SK-N-SH (cell line): ENCODE measurements at regions not wholly inside any gene's neighbourhood (a gene's known extent, or its start where the extent isn't known, plus 50 kb on each side); places are given as distances from the start of the nearest gene placed in this dataset.

Experiments
- CTCF ChIA-PET: fragments of 300-600, 350-600 bp; formaldehyde crosslinking; extraction: SDS; loops from one replicate; lab custom pipeline; 2021; lab: Yijun Ruan, JAX
- POLR2A ChIA-PET: fragments of 350-600 bp; sonication (Branson Sonifier 250); formaldehyde crosslinking; extraction: SDS; loops from one replicate; lab custom pipeline; 2020; ENCODE audit warnings: antibody characterized with exemption, inconsistent platforms; lab: Yijun Ruan, JAX
- DNase-seq: peaks from one replicate; pipeline ENCODE4 v3.0.0; 2012
- H2AFZ ChIP-seq: fragments of 200-600 bp; sonication (generic); 2 replicates; pipeline ENCODE4 v1.8.1; 2016; ENCODE audit warnings: antibody characterized with exemption, mild to moderate bottlenecking, low read depth
- H3F3A ChIP-seq: fragments of 200-600 bp; sonication (generic); replicated peaks from 2 replicates; pipeline ENCODE3; 2016; ENCODE audit warnings: antibody characterized with exemption, mild to moderate bottlenecking; ENCODE audit not compliant: insufficient read depth
- H3K27ac ChIP-seq, 2 experiments: fragments of 200-500 bp in 1 of 2; fragments of 200-600 bp in 1 of 2; sonication (Bioruptor generic) in 1 of 2; sonication (generic), shearing (Covaris generic) in 1 of 2; 2 replicates each; pipeline versions ENCODE4 v1.5.1 to v1.6.1; 2014 to 2016; ENCODE audit warnings: low read depth in 2 of 2, inconsistent platforms in 1 of 2, low read length in 1 of 2, mild to moderate bottlenecking in 1 of 2, mixed read lengths in 1 of 2
- H3K27me3 ChIP-seq: fragments of 200-600 bp; sonication (generic), shearing (Covaris generic); 2 replicates; pipeline ENCODE4 v1.6.1; 2016; ENCODE audit warnings: mixed run types; ENCODE audit not compliant: insufficient read depth
- H3K36me3 ChIP-seq, 2 experiments: fragments of 200-500 bp in 1 of 2; fragments of 200-600 bp in 1 of 2; sonication (Bioruptor generic) in 1 of 2; sonication (generic) in 1 of 2; replicated peaks in 1 of 2; 2 replicates each; pipeline versions ENCODE3 to v1.5.1; 2014 to 2016; ENCODE audit warnings: low read length in 1 of 2, mild to moderate bottlenecking in 1 of 2; ENCODE audit not compliant: insufficient read depth in 2 of 2, control insufficient read depth in 1 of 2
- H3K4me1 ChIP-seq, 2 experiments: fragments of 200-500 bp in 1 of 2; fragments of 200-600 bp in 1 of 2; sonication (Bioruptor generic) in 1 of 2; sonication (generic), shearing (Covaris generic) in 1 of 2; 2 replicates each; pipeline versions ENCODE4 v1.5.1 to v1.6.1; 2014 to 2016; ENCODE audit warnings: low read depth in 1 of 2, low read length in 1 of 2, mixed run types in 1 of 2; ENCODE audit not compliant: insufficient read depth in 2 of 2, control insufficient read depth in 1 of 2
- H3K4me2 ChIP-seq: fragments of 200-600 bp; sonication (generic), shearing (Covaris generic); 2 replicates; pipeline ENCODE4 v1.6.1; 2017; ENCODE audit warnings: mixed run types
- H3K4me3 ChIP-seq, 2 experiments: fragments of 200-500 bp in 1 of 2; fragments of 200-600 bp in 1 of 2; sonication (Bioruptor generic) in 1 of 2; sonication (generic), shearing (Covaris generic) in 1 of 2; 2 replicates each; pipeline versions ENCODE4 v1.5.1 to v1.8.1; 2014 to 2016; ENCODE audit warnings: low read depth in 2 of 2, inconsistent platforms in 1 of 2, low read length in 1 of 2, mild to moderate bottlenecking in 1 of 2, mixed read lengths in 1 of 2, moderate library complexity in 1 of 2
- H3K79me2 ChIP-seq: fragments of 200-600 bp; sonication (generic); 2 replicates; pipeline ENCODE4 v1.8.1; 2017; ENCODE audit warnings: mild to moderate bottlenecking; ENCODE audit not compliant: insufficient read depth
- H3K9ac ChIP-seq: fragments of 200-600 bp; sonication (generic); 2 replicates; pipeline ENCODE4 v1.6.1; 2017; ENCODE audit warnings: mixed run types
- H3K9me2 ChIP-seq: fragments of 200-600 bp; sonication (generic); 2 replicates; pipeline ENCODE4 v1.6.1; 2017; ENCODE audit warnings: mixed run types
- H3K9me3 ChIP-seq: fragments of 200-600 bp; sonication (generic); 2 replicates; pipeline ENCODE4 v1.6.1; 2017; ENCODE audit warnings: mixed run types, mild to moderate bottlenecking, moderate library complexity
- H4K20me1 ChIP-seq: fragments of 200-600 bp; sonication (generic); 2 replicates; pipeline ENCODE4 v1.6.1; 2017; ENCODE audit warnings: mild to moderate bottlenecking, mixed run types; ENCODE audit not compliant: insufficient read depth
- CHD2 ChIP-seq: fragments of 150-350 bp; IDR thresholded peaks from 2 replicates; pipeline ENCODE4 v1.6.1; 2018; ENCODE audit warnings: low read length; ENCODE audit not compliant: partially characterized antibody
- FOXJ3 ChIP-seq: sonication (generic); formaldehyde crosslinking; IDR thresholded peaks from 2 replicates; pipeline ENCODE4 v1.5.1; 2020; ENCODE audit warnings: mild to moderate bottlenecking, missing genetic modification reagents
- FOXM1 ChIP-seq: IDR thresholded peaks from 2 replicates; pipeline ENCODE4 v1.4.0; 2012; ENCODE audit warnings: low read depth, mild to moderate bottlenecking
- GATA2 ChIP-seq: sonication (generic); formaldehyde crosslinking; IDR thresholded peaks from 2 replicates; pipeline ENCODE4 v1.5.0; 2020; ENCODE audit warnings: mild to moderate bottlenecking, missing genetic modification reagents
- POLR2AphosphoS5 ChIP-seq: IDR thresholded peaks from 2 replicates; pipeline ENCODE4 v1.6.1; 2012; ENCODE audit warnings: low read depth, low read length
- RFX5 ChIP-seq: IDR thresholded peaks from 2 replicates; pipeline ENCODE4 v1.6.1; 2012; ENCODE audit warnings: mild to moderate bottlenecking, improper control_type of control experiment, low read length
- RXRA ChIP-seq: IDR thresholded peaks from 2 replicates; pipeline ENCODE4 v1.4.0; 2012; ENCODE audit warnings: low read depth, mild to moderate bottlenecking, borderline replicate concordance
- SIN3A ChIP-seq: IDR thresholded peaks from 2 replicates; pipeline ENCODE4 v1.6.1; 2012; ENCODE audit warnings: low read depth, mild to moderate bottlenecking, low read length, moderate library complexity, borderline replicate concordance
- SMC3 ChIP-seq: IDR thresholded peaks from 2 replicates; pipeline ENCODE4 v1.6.1; 2012; ENCODE audit warnings: low read depth, low read length, improper control_type of control experiment
- YY1 ChIP-seq: IDR thresholded peaks from 2 replicates; pipeline ENCODE4 v1.4.0; 2012; ENCODE audit warnings: low read depth, mild to moderate bottlenecking
- WGBS: methylation state at CpG from one replicate; pipeline ENCODE4 v1.1.6; 2017; ENCODE audit warnings: low lambda C conversion rate; 5-methylcytosine and 5-hydroxymethylcytosine counted together
- TF ChIP-seq, protein P1 (sequence below): IDR thresholded peaks from 2 replicates; pipeline ENCODE4 v1.4.0; 2012; ENCODE audit warnings: low read depth, borderline replicate concordance
- TF ChIP-seq, protein P2 (sequence below): IDR thresholded peaks from 2 replicates; pipeline ENCODE4; 2012
- TF ChIP-seq, protein P3 (sequence below): IDR thresholded peaks from 2 replicates; pipeline ENCODE4 v1.4.0; 2012; ENCODE audit warnings: low read depth, borderline replicate concordance
- TF ChIP-seq, protein P4 (sequence below): fragments of 150-350 bp; IDR thresholded peaks from 2 replicates; pipeline ENCODE4 v1.6.1; 2017; ENCODE audit warnings: antibody characterized with exemption, low read length, low read depth, borderline replicate concordance
- TF ChIP-seq, protein P5 (sequence below): IDR thresholded peaks from 2 replicates; pipeline ENCODE4 v1.6.1; 2012; ENCODE audit warnings: mild to moderate bottlenecking, low read depth, low read length, moderate library complexity

DNA sequence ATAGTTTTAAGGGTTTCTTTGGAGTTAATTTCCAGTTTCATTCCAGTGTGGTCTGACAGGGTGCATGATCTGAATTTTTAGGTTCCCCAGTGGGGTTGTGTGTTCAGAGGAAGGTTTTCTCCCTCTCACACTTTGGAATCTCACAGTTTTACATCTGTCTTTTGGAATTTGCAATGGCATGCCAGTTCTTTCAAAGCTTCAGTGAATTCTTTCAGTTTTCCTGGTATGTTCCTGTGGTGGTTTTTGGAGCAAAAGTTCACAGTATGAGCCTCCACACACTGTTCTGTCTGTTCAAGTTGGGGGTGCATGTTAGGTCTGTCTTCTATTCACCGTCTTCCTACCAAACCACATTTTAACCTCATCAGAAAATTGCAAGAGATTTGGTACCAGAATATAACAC, 624.2 kb downstream of the KCTD16 start:
- TF ChIP-seq SIN3A, result no peak
- TF ChIP-seq, protein P1, sequence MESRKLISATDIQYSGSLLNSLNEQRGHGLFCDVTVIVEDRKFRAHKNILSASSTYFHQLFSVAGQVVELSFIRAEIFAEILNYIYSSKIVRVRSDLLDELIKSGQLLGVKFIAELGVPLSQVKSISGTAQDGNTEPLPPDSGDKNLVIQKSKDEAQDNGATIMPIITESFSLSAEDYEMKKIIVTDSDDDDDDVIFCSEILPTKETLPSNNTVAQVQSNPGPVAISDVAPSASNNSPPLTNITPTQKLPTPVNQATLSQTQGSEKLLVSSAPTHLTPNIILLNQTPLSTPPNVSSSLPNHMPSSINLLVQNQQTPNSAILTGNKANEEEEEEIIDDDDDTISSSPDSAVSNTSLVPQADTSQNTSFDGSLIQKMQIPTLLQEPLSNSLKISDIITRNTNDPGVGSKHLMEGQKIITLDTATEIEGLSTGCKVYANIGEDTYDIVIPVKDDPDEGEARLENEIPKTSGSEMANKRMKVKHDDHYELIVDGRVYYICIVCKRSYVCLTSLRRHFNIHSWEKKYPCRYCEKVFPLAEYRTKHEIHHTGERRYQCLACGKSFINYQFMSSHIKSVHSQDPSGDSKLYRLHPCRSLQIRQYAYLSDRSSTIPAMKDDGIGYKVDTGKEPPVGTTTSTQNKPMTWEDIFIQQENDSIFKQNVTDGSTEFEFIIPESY, result no peak
- TF ChIP-seq POLR2AphosphoS5, result no peak
- TF ChIP-seq RFX5, result no peak
- TF ChIP-seq, protein P2, sequence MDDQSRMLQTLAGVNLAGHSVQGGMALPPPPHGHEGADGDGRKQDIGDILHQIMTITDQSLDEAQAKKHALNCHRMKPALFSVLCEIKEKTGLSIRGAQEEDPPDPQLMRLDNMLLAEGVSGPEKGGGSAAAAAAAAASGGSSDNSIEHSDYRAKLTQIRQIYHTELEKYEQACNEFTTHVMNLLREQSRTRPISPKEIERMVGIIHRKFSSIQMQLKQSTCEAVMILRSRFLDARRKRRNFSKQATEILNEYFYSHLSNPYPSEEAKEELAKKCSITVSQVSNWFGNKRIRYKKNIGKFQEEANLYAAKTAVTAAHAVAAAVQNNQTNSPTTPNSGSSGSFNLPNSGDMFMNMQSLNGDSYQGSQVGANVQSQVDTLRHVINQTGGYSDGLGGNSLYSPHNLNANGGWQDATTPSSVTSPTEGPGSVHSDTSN, result no peak
- no peak for TF ChIP-seq YY1
- TF ChIP-seq, protein P3, sequence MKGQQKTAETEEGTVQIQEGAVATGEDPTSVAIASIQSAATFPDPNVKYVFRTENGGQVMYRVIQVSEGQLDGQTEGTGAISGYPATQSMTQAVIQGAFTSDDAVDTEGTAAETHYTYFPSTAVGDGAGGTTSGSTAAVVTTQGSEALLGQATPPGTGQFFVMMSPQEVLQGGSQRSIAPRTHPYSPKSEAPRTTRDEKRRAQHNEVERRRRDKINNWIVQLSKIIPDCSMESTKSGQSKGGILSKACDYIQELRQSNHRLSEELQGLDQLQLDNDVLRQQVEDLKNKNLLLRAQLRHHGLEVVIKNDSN, result no peak
- TF ChIP-seq RXRA, result no peak
- TF ChIP-seq SMC3, result no peak
- TF ChIP-seq GATA2 (CRISPR knock-in tag), result no peak
- no peak overlapping the region for H3K4me2 ChIP-seq
- no peaks in the 10 kb centered on the region for H3F3A ChIP-seq
- no peaks in the 10 kb centered on the region for H3K27me3 ChIP-seq
- DNase-seq, result no peak
- H3K4me1 ChIP-seq, result no peaks in the 10 kb centered on the region
- H3K79me2 ChIP-seq, result no peaks in the 10 kb centered on the region
- ChIA-PET POLR2A (no interaction called here), CTCF (interaction anchor here (1.3 kb wide), 1 partner anchor 9 kb away, joined by 3 read pairs; no protein-coding TSS in a partner anchor)
- H4K20me1 ChIP-seq, result no peaks in the 10 kb centered on the region
- H2AFZ ChIP-seq, result no peak overlapping the region
- 45% methylated on average over 1 of the region's 1 CpG for WGBS
- H3K4me3 ChIP-seq, result no peak overlapping the region
- H3K9me3 ChIP-seq, result no peaks in the 10 kb centered on the region
- no peak overlapping the region for H3K27ac ChIP-seq
- no peak overlapping the region for H3K9ac ChIP-seq
- no peaks in the 10 kb centered on the region for H3K36me3 ChIP-seq
- no peaks in the 10 kb centered on the region for H3K9me2 ChIP-seq

DNA sequence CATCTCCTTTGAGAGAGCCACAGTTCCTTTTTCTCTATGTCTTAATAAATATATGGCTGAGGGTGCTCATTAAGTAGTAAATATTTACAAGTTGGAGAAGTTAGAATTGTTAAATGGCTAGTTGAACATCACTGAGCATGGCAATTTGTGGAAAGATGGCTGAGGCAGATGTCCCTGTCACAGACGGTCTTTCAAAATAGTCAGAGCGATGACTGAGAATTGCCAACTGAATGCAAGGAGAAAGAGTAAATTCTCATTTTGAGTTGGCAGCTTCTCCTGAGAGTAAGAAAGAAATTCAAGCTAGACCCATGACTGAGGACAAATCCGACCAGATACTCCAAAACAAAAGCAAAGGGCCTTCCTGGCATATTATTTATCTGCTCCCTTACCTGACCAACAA, 617.9 kb downstream of the KCTD16 start:
- POLR2A ChIA-PET, result no interaction called here
- no peak for TF ChIP-seq CHD2
- TF ChIP-seq, protein P4, sequence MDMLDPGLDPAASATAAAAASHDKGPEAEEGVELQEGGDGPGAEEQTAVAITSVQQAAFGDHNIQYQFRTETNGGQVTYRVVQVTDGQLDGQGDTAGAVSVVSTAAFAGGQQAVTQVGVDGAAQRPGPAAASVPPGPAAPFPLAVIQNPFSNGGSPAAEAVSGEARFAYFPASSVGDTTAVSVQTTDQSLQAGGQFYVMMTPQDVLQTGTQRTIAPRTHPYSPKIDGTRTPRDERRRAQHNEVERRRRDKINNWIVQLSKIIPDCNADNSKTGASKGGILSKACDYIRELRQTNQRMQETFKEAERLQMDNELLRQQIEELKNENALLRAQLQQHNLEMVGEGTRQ, result no peak
- TF ChIP-seq FOXM1, result no peak
- TF ChIP-seq, protein P5, sequence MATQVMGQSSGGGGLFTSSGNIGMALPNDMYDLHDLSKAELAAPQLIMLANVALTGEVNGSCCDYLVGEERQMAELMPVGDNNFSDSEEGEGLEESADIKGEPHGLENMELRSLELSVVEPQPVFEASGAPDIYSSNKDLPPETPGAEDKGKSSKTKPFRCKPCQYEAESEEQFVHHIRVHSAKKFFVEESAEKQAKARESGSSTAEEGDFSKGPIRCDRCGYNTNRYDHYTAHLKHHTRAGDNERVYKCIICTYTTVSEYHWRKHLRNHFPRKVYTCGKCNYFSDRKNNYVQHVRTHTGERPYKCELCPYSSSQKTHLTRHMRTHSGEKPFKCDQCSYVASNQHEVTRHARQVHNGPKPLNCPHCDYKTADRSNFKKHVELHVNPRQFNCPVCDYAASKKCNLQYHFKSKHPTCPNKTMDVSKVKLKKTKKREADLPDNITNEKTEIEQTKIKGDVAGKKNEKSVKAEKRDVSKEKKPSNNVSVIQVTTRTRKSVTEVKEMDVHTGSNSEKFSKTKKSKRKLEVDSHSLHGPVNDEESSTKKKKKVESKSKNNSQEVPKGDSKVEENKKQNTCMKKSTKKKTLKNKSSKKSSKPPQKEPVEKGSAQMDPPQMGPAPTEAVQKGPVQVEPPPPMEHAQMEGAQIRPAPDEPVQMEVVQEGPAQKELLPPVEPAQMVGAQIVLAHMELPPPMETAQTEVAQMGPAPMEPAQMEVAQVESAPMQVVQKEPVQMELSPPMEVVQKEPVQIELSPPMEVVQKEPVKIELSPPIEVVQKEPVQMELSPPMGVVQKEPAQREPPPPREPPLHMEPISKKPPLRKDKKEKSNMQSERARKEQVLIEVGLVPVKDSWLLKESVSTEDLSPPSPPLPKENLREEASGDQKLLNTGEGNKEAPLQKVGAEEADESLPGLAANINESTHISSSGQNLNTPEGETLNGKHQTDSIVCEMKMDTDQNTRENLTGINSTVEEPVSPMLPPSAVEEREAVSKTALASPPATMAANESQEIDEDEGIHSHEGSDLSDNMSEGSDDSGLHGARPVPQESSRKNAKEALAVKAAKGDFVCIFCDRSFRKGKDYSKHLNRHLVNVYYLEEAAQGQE, result no peak
- no peak for TF ChIP-seq FOXJ3 (CRISPR knock-in tag)
- no peak for TF ChIP-seq SMC3
- TF ChIP-seq GATA2 (CRISPR knock-in tag), result no peak
- no peaks in the 10 kb centered on the region for H3K79me2 ChIP-seq
- H2AFZ ChIP-seq, result no peak overlapping the region
- CTCF ChIA-PET, result interaction anchor here (0.8 to 0.9 kb wide), 2 partner anchors 10 to 585 kb away, joined by 4 read pairs; no protein-coding TSS in a partner anchor
- no peaks in the 10 kb centered on the region for H3K27me3 ChIP-seq
- no peaks in the 10 kb centered on the region for H3K9me2 ChIP-seq
- DNase-seq, result no peak
- H3K4me2 ChIP-seq, result no peak overlapping the region
- H3F3A ChIP-seq, result no peaks in the 10 kb centered on the region
- no peak overlapping the region for H3K27ac ChIP-seq
- H3K9ac ChIP-seq, result no peak overlapping the region
- no peaks in the 10 kb centered on the region for H4K20me1 ChIP-seq
- WGBS, result 59% methylated on average over 3 of the region's 3 CpGs
- no peaks in the 10 kb centered on the region for H3K36me3 ChIP-seq
- no peaks in the 10 kb centered on the region for H3K9me3 ChIP-seq
- H3K4me3 ChIP-seq, result no peak overlapping the region
- no peaks in the 10 kb centered on the region; a peak in 1 of 4 replicates for H3K4me1 ChIP-seq
